RPMI7951 (cell line): ENCODE measurements at regions not wholly inside any gene's neighbourhood (a gene's known extent, or its start where the extent isn't known, plus 50 kb on each side); places are given as distances from the start of the nearest gene placed in this dataset.
"Not testable (repeated sequence)": the region's sequence is repeated elsewhere in the genome, so short reads cannot be mapped to it uniquely, and the experiment has no call there.

ENCODE experiments used
- DNase-seq: peaks from one replicate; pipeline ENCODE4 v3.0.0-alpha.2; 2012; ENCODE audit warnings: low read depth

DNA sequence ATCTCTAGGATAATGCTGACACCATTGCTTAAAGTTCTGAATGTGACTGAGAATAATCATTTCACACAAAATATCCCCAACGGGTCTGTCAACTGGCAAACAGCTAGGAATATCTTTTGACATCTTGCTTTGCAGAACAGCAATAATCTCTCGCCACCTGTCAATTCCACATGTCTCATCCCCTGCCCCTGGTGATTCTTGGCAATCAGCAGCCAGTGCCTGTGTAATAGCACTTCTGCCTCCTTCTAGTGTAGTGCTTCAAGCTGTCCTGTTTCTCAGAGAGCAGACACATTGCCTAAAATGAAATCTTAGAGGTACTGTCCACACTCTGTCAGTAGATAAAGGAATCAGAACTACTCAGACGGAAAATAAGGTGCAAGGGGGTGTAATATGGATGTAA is 984.4 kb downstream of the LTN1 start:
- not testable (repeated sequence) for DNase-seq

DNA sequence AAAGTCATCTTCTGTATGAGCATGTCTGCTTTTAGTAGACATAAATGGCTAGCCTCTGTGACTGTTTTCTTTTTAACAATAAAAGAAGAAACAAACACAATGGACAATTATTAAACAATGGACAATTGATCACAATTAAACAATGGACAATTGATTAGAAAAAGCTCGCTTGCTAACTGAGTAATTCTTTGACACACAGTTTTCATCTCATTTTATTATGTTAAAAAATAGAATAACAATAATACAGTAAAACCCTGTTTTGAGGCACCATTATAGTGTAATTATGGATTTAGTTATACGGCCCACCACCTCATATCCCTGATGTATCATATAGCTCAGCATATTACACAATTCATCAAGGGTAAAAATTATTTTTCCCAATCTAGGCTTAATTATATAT is 989.0 kb downstream of the LTN1 start:
- not testable (repeated sequence) for DNase-seq

DNA sequence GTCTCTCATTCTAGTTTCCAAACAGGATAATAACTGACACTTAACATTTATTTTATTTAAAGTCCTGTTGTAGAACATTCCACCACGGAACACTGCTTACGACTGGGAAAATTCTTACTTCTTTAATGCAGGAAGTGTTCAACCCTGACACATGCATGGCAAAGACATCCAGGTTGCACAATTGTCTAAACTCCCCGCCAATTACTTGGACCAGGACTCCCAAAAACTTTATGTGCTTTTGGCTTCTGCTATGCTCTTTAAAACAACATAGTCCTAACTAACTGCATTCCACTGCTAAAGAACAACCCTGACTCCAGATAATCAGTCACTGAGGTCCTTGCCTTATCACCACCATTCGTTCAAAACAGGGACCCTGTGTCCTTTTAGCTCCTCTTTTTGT is 995.8 kb downstream of the LTN1 start:
- DNase-seq = not testable (repeated sequence)

DNA sequence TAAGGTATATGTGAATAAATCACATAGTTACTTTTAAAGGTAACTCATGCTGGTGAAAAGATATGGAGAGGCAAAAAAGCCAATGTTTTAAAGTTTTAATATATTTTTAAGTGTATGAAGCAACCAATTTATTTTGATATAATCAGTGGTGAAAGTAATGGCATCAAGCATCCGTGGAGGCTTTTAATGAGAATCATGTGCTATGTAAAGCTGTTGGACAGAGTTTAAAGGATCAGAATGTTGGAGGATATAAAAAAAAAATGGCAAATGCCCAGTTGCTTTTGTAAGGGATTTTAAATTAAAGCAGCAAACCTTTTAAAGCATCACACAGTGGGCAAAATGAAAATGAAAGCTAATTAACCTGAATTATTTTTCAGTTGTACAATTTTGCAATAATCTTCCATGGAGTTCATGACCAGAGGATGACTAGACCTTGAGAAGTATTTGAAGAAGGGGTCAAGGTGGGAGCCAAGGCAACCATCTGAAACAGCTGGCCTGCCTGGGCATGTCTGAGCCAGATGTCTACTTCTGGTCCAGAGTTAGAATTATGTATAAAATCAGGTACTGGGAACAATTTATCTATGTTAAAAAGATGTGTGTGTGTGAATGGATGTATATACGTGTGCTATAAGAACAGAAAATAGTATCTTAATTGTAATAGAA is 1007.9 kb downstream of the LTN1 start:
- not testable (repeated sequence) for DNase-seq

DNA sequence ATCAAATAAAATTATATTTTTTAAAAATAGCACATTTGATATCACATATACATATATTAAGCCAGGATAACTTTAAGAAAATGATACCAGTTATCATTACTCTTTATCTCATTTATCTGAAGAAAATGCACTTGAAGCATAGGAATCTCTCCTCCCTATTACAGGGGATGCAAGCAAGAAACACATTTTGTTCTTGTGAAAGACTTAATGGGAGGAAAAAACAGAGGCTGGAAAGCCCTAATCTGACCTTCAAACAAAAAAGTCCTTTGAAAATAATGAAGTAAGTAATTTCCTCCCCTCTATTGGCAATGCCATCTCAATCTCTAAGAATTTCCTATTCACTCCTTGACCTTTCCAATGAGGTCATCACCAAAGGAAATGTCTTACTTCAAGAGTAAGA is 1012.6 kb upstream of the ADAMTS5 start:
- DNase-seq = peak; percentile 1

DNA sequence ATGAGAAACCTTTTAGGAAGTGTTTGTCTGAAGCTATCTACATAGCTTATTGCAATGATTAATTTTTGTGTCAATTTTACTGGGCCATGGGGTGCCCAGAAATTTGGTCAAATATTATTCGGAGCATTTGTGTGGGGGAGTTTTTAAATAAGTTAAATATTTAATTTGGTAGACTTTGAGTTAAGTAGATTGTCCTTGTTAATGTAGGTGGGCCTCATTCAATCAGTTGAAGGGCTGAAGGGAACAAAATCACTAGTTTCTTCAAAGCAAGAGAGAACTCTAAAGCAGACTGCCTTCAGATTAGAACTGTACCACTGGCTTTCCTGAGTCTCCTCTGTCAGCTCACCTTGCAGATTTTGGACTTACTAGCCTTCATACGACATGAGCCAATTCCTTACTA is 1008.6 kb upstream of the ADAMTS5 start:
- DNase-seq = no peak

DNA sequence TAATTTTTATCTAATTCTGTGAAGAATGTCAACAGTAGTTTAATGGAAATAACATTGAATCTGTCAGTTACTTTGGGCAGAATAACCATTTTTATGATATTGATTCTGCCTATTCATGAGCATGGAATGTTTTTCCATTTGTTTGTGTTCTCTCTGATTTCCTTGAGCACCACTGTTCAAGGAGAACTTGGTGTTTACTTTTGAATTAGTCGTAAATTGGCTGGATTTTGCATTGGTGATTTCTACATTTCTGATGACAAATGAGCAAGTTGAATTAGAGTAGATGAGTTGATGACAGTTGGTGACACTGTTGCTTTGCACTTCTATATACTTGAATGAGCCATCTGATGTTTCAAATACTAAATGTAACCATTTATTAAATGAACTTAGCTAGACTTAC is 1007.3 kb upstream of the ADAMTS5 start:
- not testable (repeated sequence) for DNase-seq

DNA sequence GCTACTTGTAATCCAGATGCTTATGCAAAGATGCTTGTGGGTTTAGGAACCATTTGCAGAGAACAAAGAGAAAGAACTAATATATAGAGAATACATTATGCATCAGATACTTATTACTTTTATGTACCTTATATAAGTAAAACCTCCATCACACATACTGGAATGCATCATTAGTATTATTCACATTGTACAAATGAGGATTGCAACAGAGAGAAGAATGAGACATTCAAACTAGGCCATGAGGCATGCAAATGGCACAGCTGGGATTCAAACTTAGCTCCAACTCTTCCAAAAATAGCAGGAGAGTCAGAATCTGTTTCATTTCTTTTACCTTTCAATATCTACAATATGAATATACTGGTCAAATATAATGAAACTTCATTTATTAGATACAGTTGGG is 1001.4 kb upstream of the ADAMTS5 start:
- not testable (repeated sequence) for DNase-seq

DNA sequence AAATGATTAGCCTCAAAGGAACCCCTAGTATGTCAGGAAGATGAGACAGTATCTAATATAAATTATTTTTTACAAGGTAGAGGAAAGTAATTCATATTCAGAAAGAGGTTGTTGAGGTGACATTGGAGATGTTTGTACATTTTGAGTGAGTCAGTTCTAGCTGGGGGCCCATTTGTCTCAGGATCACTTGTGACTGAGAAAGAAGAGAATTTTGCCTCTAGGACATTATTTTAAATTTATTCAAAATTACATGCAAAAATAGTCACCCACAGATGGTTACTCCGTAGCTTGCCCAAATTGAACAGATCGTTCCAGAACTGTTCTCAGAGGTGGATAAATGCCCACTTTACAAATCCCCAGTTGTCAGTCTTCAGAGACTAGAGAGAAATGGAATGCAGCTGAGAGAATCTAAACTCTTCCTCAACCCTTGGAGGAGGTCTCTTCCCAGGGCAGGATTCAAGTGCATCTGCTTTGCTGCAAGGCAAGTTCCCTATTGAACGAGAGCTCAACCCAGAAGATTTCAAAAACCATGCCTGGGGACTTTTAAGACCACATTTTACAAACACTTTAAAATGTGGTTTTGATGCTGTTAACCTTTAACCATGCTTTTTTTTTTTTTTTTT is 987.8 kb upstream of the ADAMTS5 start:
- DNase-seq = peak; percentile 71

DNA sequence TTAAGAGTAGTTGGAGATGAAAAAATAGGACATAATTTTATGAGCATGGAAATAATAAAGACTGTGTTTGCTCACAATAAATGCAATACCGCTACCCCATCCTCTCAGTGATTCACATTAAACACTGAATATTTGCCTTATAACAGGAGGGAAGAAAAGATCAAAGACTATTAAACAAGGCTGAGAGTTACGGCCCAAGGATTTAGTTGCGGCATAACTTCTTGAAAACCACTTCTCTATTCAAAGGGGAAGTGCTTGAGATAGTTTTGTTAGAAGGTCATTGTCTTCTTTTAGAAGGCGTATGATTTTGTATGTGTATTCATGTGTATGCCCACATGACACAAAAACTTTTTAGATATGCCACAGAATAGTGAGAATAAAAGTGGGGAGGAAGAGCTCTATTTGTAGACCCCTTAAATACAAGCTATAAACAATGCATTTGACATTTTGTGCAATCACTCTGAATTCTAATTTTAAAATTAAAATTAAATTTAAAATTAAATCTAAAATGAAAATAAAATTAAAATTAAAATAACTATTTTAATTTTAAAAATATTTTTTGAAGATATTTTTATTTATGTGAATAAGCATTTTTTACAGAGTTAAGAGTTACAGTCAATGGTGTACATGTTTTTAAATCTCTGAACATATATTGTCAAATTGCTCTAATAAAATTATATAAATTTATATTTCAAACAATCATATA is 986.6 kb upstream of the ADAMTS5 start:
- no peak for DNase-seq

DNA sequence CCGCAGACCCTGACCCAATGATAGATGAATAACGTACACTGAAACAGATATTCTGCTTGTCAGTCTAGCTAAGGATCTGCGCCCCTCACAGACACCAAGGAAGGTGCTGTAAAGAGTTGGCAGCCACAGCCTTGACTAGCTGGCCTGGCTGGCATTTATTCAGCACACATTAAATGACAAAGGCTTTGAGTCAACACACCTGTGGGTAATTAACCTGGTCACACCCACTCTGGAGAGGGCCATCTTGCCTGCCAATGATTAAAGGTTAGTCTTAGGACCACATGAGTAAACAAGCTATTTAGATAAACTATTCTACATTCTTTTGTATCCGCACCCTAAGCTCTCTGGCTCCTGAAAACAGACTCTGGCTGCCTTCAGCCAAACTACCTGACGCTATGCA is 982.2 kb upstream of the ADAMTS5 start:
- DNase-seq = not testable (repeated sequence)

DNA sequence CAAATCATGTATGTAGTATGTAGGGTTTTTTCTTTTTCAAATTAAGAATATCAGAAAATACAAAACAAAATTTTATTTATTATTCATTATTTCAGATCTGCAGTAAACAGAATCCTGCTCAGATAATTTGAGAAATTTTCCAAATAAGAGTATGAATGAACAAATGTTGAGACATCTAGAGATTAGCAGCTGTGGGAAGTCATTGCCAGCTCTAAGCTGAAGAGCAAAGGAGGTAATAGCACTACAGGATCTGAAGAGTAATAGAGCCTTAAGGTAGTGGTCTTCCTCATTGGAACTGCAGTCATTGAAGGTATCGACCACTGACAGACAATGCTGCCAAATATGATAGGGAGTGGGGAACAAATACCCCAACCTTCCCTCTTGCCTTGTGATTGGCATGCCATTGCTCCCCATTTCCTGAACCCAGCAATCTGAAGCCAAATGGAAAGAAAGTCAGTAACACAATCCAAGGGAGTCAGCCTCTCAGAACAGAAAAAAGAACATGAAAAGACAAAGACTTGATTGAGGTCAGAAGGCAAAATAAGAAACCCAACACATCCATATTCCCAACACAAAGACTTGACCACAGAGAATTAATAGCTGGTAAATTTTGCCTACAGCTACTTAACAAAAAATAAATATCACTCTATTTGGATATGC is 963.4 kb upstream of the ADAMTS5 start:
- not testable (repeated sequence) for DNase-seq

DNA sequence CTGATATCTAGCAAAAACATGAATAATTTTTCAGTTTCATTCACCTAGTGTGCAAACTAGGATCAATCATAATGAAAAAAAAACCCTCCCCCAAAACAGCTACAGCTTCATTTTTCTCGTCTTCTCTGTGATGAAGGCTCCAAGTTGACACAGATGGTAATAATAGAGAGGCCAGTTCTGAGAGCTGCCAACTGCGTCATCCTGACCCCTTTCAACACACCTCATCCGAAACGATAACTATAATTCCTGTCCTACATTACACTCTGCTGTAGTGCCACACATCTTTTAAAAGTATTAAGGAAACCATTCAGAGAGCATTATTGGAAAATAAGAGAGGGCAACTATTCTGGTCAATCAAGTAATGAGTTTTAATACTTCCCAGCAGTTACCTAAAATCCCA is 962.3 kb upstream of the ADAMTS5 start:
- DNase-seq = peak; percentile 37

DNA sequence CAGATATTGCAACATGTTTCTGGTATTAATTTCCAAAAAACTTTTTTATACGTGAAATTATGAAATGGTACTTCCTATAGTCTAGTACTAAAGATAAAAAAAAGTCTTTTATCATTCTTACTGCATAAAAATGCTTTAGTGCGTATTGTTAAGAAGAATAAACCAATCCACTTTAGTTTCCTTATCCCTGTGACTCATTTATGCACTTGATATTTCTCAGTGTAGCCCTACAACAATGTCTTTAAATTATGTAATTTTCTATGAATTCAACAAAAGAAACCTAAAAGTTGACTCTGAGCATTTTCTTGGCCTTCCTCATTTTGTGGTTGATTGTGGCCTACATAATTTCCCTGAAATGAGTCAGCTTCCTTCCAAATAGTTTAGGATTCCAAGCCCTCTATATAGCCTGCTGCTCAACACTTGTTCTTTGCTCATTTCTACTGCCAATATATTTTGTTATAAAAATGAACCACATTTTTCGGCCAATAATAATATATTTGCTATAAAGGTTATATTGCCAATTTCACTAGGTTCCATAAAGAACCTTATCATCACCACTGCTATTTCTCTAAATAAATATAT is 961.7 kb upstream of the ADAMTS5 start:
- peak; percentile 63 for DNase-seq

DNA sequence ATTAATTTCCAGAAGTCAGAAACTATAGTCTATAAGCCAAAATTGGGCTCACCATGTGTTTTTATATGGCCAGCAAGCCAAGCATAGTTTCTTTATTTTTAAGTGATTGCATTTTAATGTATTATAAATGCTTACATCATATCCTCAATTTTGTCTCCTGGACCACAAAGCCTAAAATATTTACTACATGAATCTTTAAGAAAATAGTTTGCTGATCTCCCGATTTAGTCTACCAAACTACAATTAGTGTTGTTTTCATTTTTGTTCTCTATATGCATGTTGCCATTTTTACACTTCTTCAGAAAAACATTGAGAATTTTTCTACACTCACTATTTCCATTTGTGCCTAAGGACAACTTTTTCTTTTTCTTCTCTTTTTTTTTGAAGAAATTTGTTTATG is 954.5 kb upstream of the ADAMTS5 start:
- DNase-seq = not testable (repeated sequence)

DNA sequence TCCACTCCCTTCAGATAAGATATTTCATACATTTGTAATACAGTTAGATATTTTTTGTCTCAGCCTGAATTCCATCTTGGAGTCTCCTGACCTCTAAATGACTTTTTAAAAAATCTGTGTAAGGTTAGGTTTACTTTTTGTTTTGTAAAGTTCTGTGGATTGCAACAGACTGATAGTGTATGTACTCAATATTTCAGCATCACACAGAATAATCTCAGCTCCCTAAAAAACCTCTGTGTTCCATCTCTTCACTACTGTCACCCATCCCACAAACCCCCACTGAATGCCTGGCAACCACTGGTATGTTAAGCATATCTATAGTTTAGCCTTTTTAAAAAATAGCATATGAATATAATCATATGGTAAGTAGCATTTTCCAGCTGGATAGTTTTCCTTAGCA is 951.1 kb upstream of the ADAMTS5 start:
- not testable (repeated sequence) for DNase-seq

DNA sequence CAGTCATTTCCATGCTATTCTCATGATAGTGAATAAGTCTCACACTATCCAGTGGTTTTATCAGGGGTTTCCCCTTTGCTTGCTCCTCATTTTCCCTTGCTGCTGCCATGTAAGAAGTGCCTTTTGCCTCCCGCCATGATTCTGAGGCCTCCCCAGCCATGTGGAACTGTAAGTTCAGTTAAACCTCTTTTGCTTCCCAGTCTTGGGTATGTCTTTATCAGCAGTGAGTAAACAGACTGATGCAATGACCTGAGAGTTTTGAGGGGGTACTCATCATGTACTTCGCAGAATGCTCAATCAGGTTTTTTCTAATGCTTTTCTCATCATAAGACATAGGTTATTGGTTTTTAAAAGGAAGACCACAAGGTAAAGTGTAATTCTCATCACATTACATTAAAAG is 949.4 kb upstream of the ADAMTS5 start:
- not testable (repeated sequence) for DNase-seq

DNA sequence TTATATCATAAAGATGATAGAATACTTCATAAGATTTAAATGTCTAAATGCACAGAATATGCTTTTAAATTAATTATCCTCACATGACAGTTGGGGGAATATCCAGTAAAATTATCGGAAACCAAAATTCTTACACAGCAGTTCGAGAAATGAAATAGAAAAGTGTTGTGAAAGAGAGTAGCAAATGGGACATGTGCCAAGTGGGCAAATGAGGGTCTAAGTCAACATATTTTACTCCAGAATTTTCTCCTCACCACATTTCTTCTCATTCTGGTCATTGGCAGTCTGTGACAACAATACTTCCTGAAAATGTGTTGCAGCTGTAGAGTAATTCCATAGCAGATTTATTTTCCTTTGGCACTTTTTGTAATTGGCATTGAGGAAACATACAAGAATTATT is 945.2 kb upstream of the ADAMTS5 start:
- not testable (repeated sequence) for DNase-seq

DNA sequence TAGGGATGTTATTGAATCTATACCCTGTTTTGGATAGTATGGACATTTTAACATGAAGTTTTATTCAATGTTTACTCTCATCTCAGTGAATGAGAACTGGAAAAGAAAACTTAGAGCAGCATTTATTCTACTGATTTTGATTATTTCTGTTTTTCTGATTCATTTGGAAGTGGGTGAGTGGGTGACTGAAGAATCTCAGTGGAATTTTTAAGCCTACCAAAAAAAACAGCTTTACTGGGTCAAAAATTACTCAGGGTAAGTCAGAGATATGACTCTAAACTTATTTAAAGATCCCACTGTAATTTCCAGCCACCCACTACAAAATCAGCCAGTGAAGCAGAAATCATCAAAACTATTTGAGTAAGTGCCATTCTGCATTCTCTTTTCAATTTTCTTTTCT is 942.6 kb upstream of the ADAMTS5 start:
- DNase-seq = not testable (repeated sequence)

DNA sequence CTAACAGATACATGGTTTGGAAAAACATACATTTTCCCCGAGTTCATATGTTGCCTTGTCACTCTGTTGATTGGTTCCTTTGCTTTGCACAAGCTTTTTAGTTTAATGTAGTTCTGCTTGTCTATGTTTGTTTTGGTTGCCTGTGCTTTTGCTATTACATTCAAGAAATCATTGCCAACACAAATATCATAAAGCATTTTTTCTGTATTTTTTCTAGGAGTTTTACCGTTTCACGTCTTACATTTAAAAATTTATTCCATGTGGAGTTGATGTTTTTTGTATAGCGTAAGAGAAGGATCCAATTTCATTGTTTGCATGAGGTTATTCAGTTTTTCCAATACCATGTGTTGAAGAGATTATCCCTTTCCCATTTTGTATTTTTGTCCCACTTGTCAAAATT is 941.9 kb upstream of the ADAMTS5 start:
- DNase-seq = not testable (repeated sequence)

DNA sequence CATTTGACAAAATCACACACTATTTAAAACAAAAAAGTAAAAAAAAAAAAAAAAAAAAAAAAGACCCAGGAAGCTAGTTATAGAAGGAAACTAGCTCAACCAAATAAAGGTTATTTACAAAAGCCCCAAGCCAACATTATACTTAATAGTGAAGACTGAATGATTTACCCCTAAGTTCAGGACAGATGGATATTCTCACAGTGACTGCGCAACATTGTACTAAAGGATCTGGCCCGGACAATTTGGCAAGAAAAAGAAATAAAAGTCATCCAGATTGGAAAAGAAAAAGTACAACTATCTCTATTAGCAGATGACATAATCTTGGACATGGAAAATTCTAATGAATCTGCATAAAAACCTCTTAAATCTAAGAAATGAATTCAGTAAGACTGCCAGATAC is 936.0 kb upstream of the ADAMTS5 start:
- DNase-seq = not testable (repeated sequence)

DNA sequence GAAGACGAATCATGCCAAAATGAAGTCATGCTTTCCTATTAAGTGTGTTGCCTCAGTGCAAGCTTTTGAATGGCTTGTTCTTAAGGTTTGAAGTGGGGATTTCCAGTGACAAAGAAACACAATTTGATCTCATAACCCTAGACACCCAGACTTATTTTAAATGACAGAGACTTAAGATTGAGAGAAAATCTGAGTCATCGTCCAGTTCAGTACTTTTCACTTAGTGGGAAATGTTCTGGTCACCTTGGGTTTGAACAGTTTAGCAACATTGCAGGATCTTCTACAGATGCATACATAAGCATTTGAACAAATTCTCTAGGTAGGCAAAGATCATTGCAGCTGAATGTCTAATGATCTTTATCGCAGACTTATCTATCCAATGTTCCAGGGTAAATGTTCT is 926.7 kb upstream of the ADAMTS5 start:
- DNase-seq = peak; percentile 40
